AG09319 (cell line): ENCODE measurements at regions not wholly inside any gene's neighbourhood (a gene's known extent, or its start where the extent isn't known, plus 50 kb on each side); places are given as distances from the start of the nearest gene placed in this dataset.
"Not testable (repeated sequence)": the region's sequence is repeated elsewhere in the genome, so short reads cannot be mapped to it uniquely, and the experiment has no call there.

ENCODE experiments used
- DNase-seq: peaks from one replicate; pipeline ENCODE4 v3.0.0-alpha.2; 2010; ENCODE audit warnings: low read depth; ENCODE audit errors: extremely low read depth
- CTCF ChIP-seq: IDR thresholded peaks from 2 replicates; pipeline ENCODE4 v1.5.1; 2011; ENCODE audit warnings: low read depth, mild to moderate bottlenecking, inconsistent platforms, low read length, moderate library complexity

- TF ChIP-seq CTCF: no peak
- no peak for DNase-seq
Observed at GRCh38 chr21:36214561-36214960, 57.9 kb downstream of the DOP1B start.

GRCh38 chr21:36217743-36218142 is 61.1 kb downstream of the DOP1B start:
- DNase-seq: no peak
- no peak for TF ChIP-seq CTCF

- no peak for TF ChIP-seq CTCF
- DNase-seq: no peak
Observed at GRCh38 chr21:36218691-36219090, 62.1 kb downstream of the DOP1B start.

- DNase-seq: no peak
- TF ChIP-seq CTCF: no peak
Observed at GRCh38 chr21:36223451-36223850, 66.8 kb downstream of the DOP1B start.

GRCh38 chr21:36229181-36229580 is 72.6 kb downstream of the DOP1B start:
- TF ChIP-seq CTCF: no peak
- no peak for DNase-seq

- DNase-seq: not testable (repeated sequence)
Observed at GRCh38 chr21:36231444-36231843, 74.8 kb downstream of the DOP1B start.

- DNase-seq: no peak
- TF ChIP-seq CTCF: no peak
Observed at GRCh38 chr21:36232641-36233040, 76.0 kb downstream of the DOP1B start.

GRCh38 chr21:36235058-36235582 is 78.5 kb downstream of the DOP1B start:
- DNase-seq: no peak
- TF ChIP-seq CTCF: no peak
